HepG2 (cell line): ENCODE measurements at regions not wholly inside any gene's neighbourhood (a gene's known extent, or its start where the extent isn't known, plus 50 kb on each side); places are given as distances from the start of the nearest gene placed in this dataset.

Experiments used
- ATAC-seq: fragments of 200-7000 bp; cut with Tn5 transposase; 3 replicates; pipeline ENCODE4 v1.9.1; 2020; ENCODE audit warnings: mild to moderate bottlenecking, moderate library complexity
- BruUV-seq: library from RNA; stranded (reverse); fragments of 400-500 nt; replicated peaks from 2 replicates; lab custom pipeline; 2021; lab: Mats Ljungman, UMichigan
- CTCF ChIA-PET: fragments of 300-600 bp; formaldehyde crosslinking; extraction: SDS; loops from one replicate; lab custom pipeline; 2021; ENCODE audit warnings: low total read pairs, inconsistent platforms, low intra/inter-chr PET ratio; lab: Yijun Ruan, JAX
- POLR2A ChIA-PET: fragments of 350-600 bp; sonication (Branson Sonifier 250); formaldehyde crosslinking; loops from one replicate; lab custom pipeline; 2020; ENCODE audit warnings: antibody characterized with exemption, inconsistent platforms; lab: Yijun Ruan, JAX
- DNase-seq: peaks from one replicate; pipeline ENCODE4 v3.0.0-alpha.2; 2015; ENCODE audit warnings: low spot score
- FAIRE-seq: peaks from 3 replicates; lab custom pipeline; 2011; peaks lifted over from hg19 to GRCh38; lab: Jason Lieb, UNC
- H2AFZ ChIP-seq: one replicate; pipeline ENCODE4 v1.6.1; 2011; ENCODE audit warnings: low read length, inconsistent platforms
- H3K27ac ChIP-seq: fragments of 300-600 bp; 3 replicates; pipeline ENCODE4 v1.8.0; 2011; ENCODE audit warnings: mixed run types, mild to moderate bottlenecking, mixed read lengths, low read length, inconsistent platforms; ENCODE audit not compliant: insufficient read depth; ENCODE audit errors: extremely low read length
- H3K27me3 ChIP-seq, 2 experiments: fragments of 200-600 bp in 1 of 2; 2 replicates in 1 of 2; 3 replicates in 1 of 2; pipeline versions ENCODE4 v1.6.0 to v1.8.0; 2011; ENCODE audit warnings: low read length in 2 of 2, mild to moderate bottlenecking in 2 of 2, moderate library complexity in 2 of 2, inconsistent platforms in 1 of 2; ENCODE audit not compliant: insufficient read depth in 2 of 2, control insufficient read depth in 1 of 2
- H3K36me3 ChIP-seq, 2 experiments: fragments of 200-600 bp in 1 of 2; replicated peaks in 1 of 2; 2 replicates in 1 of 2; 3 replicates in 1 of 2; pipeline versions ENCODE4 v1.5.1 to v1.8.0; 2011; ENCODE audit warnings: low read length in 2 of 2, inconsistent platforms in 1 of 2; ENCODE audit not compliant: insufficient read depth in 2 of 2, control insufficient read depth in 1 of 2
- H3K4me1 ChIP-seq: 2 replicates; pipeline ENCODE4 v1.5.1; 2012; ENCODE audit warnings: low read length, inconsistent platforms; ENCODE audit not compliant: insufficient read depth
- H3K4me2 ChIP-seq: 2 replicates; pipeline ENCODE4 v1.6.0; 2011; ENCODE audit warnings: low read depth, low read length, inconsistent platforms
- H3K4me3 ChIP-seq, 3 experiments: fragments of 200-600 bp in 1 of 3; sonication (generic), shearing (Covaris generic) in 1 of 3; replicated peaks in 1 of 3; 2 replicates each; pipeline ENCODE4 v1.5.1; 2011 to 2016; ENCODE audit warnings: low read length in 3 of 3, inconsistent platforms in 2 of 3, low read depth in 2 of 3, mild to moderate bottlenecking in 2 of 3, control low read depth in 1 of 3, mixed read lengths in 1 of 3; ENCODE audit not compliant: insufficient read depth in 1 of 3
- H3K79me2 ChIP-seq: one replicate; pipeline ENCODE4 v1.6.1; 2011; ENCODE audit warnings: low read length, inconsistent platforms; ENCODE audit not compliant: insufficient read depth
- H3K9ac ChIP-seq: 2 replicates; pipeline ENCODE4 v1.6.0; 2011; ENCODE audit warnings: mild to moderate bottlenecking, low read depth, low read length, inconsistent platforms; ENCODE audit not compliant: insufficient read depth
- H3K9me3 ChIP-seq: 2 replicates; pipeline ENCODE4 v1.5.1; 2012; ENCODE audit warnings: mild to moderate bottlenecking, low read length
- H4K20me1 ChIP-seq: 2 replicates; pipeline ENCODE4 v1.6.0; 2011; ENCODE audit warnings: inconsistent platforms, mild to moderate bottlenecking, low read length, moderate library complexity; ENCODE audit not compliant: insufficient read depth
- ARID4A ChIP-seq: sonication (generic); formaldehyde crosslinking; IDR thresholded peaks from 2 replicates; pipeline ENCODE4 v1.5.0; 2020; ENCODE audit warnings: mild to moderate bottlenecking, missing genetic modification reagents, borderline replicate concordance
- ARNT2 ChIP-seq: sonication (generic); formaldehyde crosslinking; IDR thresholded peaks from 2 replicates; pipeline ENCODE4 v1.8.0; 2022; ENCODE audit warnings: mild to moderate bottlenecking, low read depth, missing genetic modification reagents, moderate library complexity
- CREBL2 ChIP-seq: sonication (generic); formaldehyde crosslinking; IDR thresholded peaks from 2 replicates; pipeline ENCODE4 v1.8.1; 2023; ENCODE audit warnings: missing genetic modification reagents, mild to moderate bottlenecking, borderline replicate concordance
- FLYWCH1 ChIP-seq: sonication (generic); formaldehyde crosslinking; IDR thresholded peaks from 2 replicates; pipeline ENCODE4 v1.8.1; 2023; ENCODE audit warnings: mild to moderate bottlenecking, missing genetic modification reagents
- GPN1 ChIP-seq: sonication (generic); formaldehyde crosslinking; IDR thresholded peaks from 2 replicates; pipeline ENCODE4 v1.5.1; 2020; ENCODE audit warnings: missing genetic modification reagents, borderline replicate concordance
- HNRNPL ChIP-seq: fragments of 200-400 bp; formaldehyde crosslinking; IDR thresholded peaks from 2 replicates; pipeline ENCODE4 v1.6.1; 2017; ENCODE audit warnings: mild to moderate bottlenecking, low read depth, low read length
- KDM3A ChIP-seq: IDR thresholded peaks from 2 replicates; pipeline ENCODE4 v1.6.1; 2018; ENCODE audit warnings: low read depth, missing compliant biosample characterization
- MXD4 ChIP-seq: IDR thresholded peaks from 2 replicates; pipeline ENCODE4 v1.6.1; 2016; ENCODE audit warnings: mild to moderate bottlenecking, missing biosample characterization, missing genetic modification reagents
- RFXANK ChIP-seq: IDR thresholded peaks from 2 replicates; pipeline ENCODE4 v1.6.1; 2016
- SOX5 ChIP-seq: IDR thresholded peaks from 2 replicates; pipeline ENCODE4 v1.6.1; 2016; ENCODE audit warnings: borderline replicate concordance
- ZBTB3 ChIP-seq: sonication (generic); formaldehyde crosslinking; IDR thresholded peaks from 2 replicates; pipeline ENCODE4 v1.4.0; 2020; ENCODE audit warnings: low read depth, mild to moderate bottlenecking, moderate library complexity, missing genetic modification reagents, borderline replicate concordance
- ZNF556 ChIP-seq: sonication (generic); formaldehyde crosslinking; IDR thresholded peaks from 2 replicates; pipeline ENCODE4 v1.4.0; 2020; ENCODE audit warnings: mild to moderate bottlenecking, missing genetic modification reagents, borderline replicate concordance
- ZNF841 ChIP-seq: sonication (generic); formaldehyde crosslinking; IDR thresholded peaks from 2 replicates; pipeline ENCODE4 v1.8.1; 2023; ENCODE audit warnings: missing genetic modification reagents, borderline replicate concordance
- ZSCAN29 ChIP-seq: sonication (generic); formaldehyde crosslinking; conservative IDR thresholded peaks from 2 replicates; pipeline ENCODE4 v1.4.0; 2020; ENCODE audit warnings: mild to moderate bottlenecking, missing genetic modification reagents
- WGBS: methylation state at CpG from one replicate; pipeline ENCODE4 v1.1.6; 2017; ENCODE audit warnings: low lambda C conversion rate; 5-methylcytosine and 5-hydroxymethylcytosine counted together
- in situ Hi-C: cut with HindIII; loops from 2 replicates; pipeline ENCODE4 v1.10.0; 2017; ENCODE audit warnings: low pct_unique_long_range_greater_than_20kb; ENCODE audit not compliant: extremely low pct_ligation_motif_present
- intact Hi-C: fragments of 100-400 bp; cut with micrococcal nuclease; formaldehyde crosslinking; loops from one replicate; pipeline ENCODE4 v1.10.0; 2022; ENCODE audit not compliant: unreplicated experiment

- H2AFZ ChIP-seq = no peak overlapping the region
- POLR2A ChIA-PET = no interaction called here
- H4K20me1 ChIP-seq = no peaks in the 10 kb centered on the region
- no peak overlapping the region for H3K4me3 ChIP-seq
- H3K4me1 ChIP-seq = no peaks in the 10 kb centered on the region
- BruUV-seq = no TSS peak
- intact Hi-C loops = no loop called here
- no peak overlapping the region for H3K27ac ChIP-seq
- H3K9me3 ChIP-seq = no peaks in the 10 kb centered on the region
- TF ChIP-seq SOX5 (CRISPR knock-in tag) (no peak), ZNF556 (no peak), HNRNPL (no peak), ZBTB3 (no peak), FLYWCH1 (CRISPR knock-in tag) (no peak), MXD4 (CRISPR knock-in tag) (no peak), GPN1 (CRISPR knock-in tag) (no peak)
- TF ChIP-seq, all 625 proteins: peak for 0
- DNase-seq = no peak
- H3K4me2 ChIP-seq = no peak overlapping the region
- ATAC-seq = no peak
- H3K9ac ChIP-seq = no peak overlapping the region
- no peak for FAIRE-seq
- in situ Hi-C loops = no loop called here
- CTCF ChIA-PET = no interaction called here
- H3K27me3 ChIP-seq = no peaks in the 10 kb centered on the region; a peak in 1 of 5 replicates
- no peaks in the 10 kb centered on the region for H3K79me2 ChIP-seq
- 32% methylated on average over 8 of the region's 8 CpGs for WGBS
- H3K36me3 ChIP-seq = no peaks in the 10 kb centered on the region
Observed at GRCh38 chr3:59245859-59246501, 196.2 kb upstream of the CFAP20DC start.

GRCh38 chr3:59245300-59245858 is 195.6 kb upstream of the CFAP20DC start:
- intact Hi-C loops (no loop called here), in situ Hi-C loops (no loop called here)
- no peak for ATAC-seq
- no peaks in the 10 kb centered on the region; a peak in 1 of 5 replicates for H3K27me3 ChIP-seq
- BruUV-seq = no TSS peak
- no peaks in the 10 kb centered on the region for H3K79me2 ChIP-seq
- no peaks in the 10 kb centered on the region for H3K36me3 ChIP-seq
- no peak overlapping the region for H3K9ac ChIP-seq
- WGBS = 13% methylated on average over 5 of the region's 5 CpGs
- FAIRE-seq = no peak
- H3K9me3 ChIP-seq = no peaks in the 10 kb centered on the region
- H2AFZ ChIP-seq = no peak overlapping the region
- H3K4me1 ChIP-seq = no peaks in the 10 kb centered on the region
- ChIA-PET POLR2A (no interaction called here), CTCF (no interaction called here)
- DNase-seq = no peak
- no peak overlapping the region for H3K4me3 ChIP-seq
- H3K4me2 ChIP-seq = no peak overlapping the region
- H4K20me1 ChIP-seq = no peaks in the 10 kb centered on the region
- no peak overlapping the region for H3K27ac ChIP-seq
- TF ChIP-seq ZSCAN29 (CRISPR knock-in tag) (no peak), ARNT2 (no peak), KDM3A (CRISPR knock-in tag) (no peak), ARID4A (CRISPR knock-in tag) (no peak), RFXANK (CRISPR knock-in tag) (no peak), CREBL2 (CRISPR knock-in tag) (no peak), ZNF841 (no peak)
